ENCODE measurements at regions not wholly inside any gene's neighbourhood (a gene's known extent, or its start where the extent isn't known, plus 50 kb on each side); places are given as distances from the start of the nearest gene placed in this dataset.
A peak's percentile ranks its signal among the peaks of the same experiment; 100 is the strongest.

- peak overlapping the region; percentile 36 for H3K4me3 ChIP-seq (ENCODE audit: low read depth, low read length)
- TF ChIP-seq CTCF (IDR thresholded peaks at IDR 0.05; ENCODE audit: low read depth, low read length): no peak
- DNase-seq (ENCODE audit: low read depth, low spot score): peak; percentile 78
- in situ Hi-C loops (cut with HindIII; ENCODE audit: low sequenced_read_pairs): no loop called here
Observed at GRCh38 chr10:30784897-30785605, 155.5 kb upstream of the LYZL2 start.

- in situ Hi-C loops (cut with HindIII; ENCODE audit: low sequenced_read_pairs): no loop called here
- peak overlapping the region; percentile 36 for H3K4me3 ChIP-seq (ENCODE audit: low read depth, low read length)
- TF ChIP-seq CTCF (IDR thresholded peaks at IDR 0.05; ENCODE audit: low read depth, low read length): no peak
- peak; percentile 72 for DNase-seq (ENCODE audit: low read depth, low spot score)
Observed at GRCh38 chr10:30784524-30784896, 155.0 kb upstream of the LYZL2 start.

GRCh38 chr10:30783939-30784501 is 154.5 kb upstream of the LYZL2 start:
- DNase-seq (ENCODE audit: low read depth, low spot score): peak; percentile 93
- in situ Hi-C loops (cut with HindIII; ENCODE audit: low sequenced_read_pairs): no loop called here
- peak; percentile 96 for TF ChIP-seq CTCF (IDR thresholded peaks at IDR 0.05; ENCODE audit: low read depth, low read length)
- H3K4me3 ChIP-seq (ENCODE audit: low read depth, low read length): peak overlapping the region; percentile 8

- peak; percentile 54 for DNase-seq (ENCODE audit: low read depth, low spot score)
- in situ Hi-C loops (cut with HindIII; ENCODE audit: low sequenced_read_pairs): no loop called here
- no peak overlapping the region for H3K4me3 ChIP-seq (ENCODE audit: low read depth, low read length)
- TF ChIP-seq CTCF (IDR thresholded peaks at IDR 0.05; ENCODE audit: low read depth, low read length): no peak
Observed at GRCh38 chr10:30782537-30783461, 153.2 kb upstream of the LYZL2 start.

- no peak for DNase-seq (ENCODE audit: low read depth, low spot score)
- no peak for TF ChIP-seq CTCF (IDR thresholded peaks at IDR 0.05; ENCODE audit: low read depth, low read length)
Observed at GRCh38 chr10:30782157-30782536, 152.6 kb upstream of the LYZL2 start.

GRCh38 chr10:30781670-30782121 is 152.1 kb upstream of the LYZL2 start:
- no peak for DNase-seq (ENCODE audit: low read depth, low spot score)
- no peak overlapping the region for H3K4me3 ChIP-seq (ENCODE audit: low read depth, low read length)
- TF ChIP-seq CTCF (IDR thresholded peaks at IDR 0.05; ENCODE audit: low read depth, low read length): no peak
- in situ Hi-C loops (cut with HindIII; ENCODE audit: low sequenced_read_pairs): no loop called here

More at GRCh38 chr10:30782157-30782536, 152.6 kb upstream of the LYZL2 start:
- H3K4me3 ChIP-seq (ENCODE audit: low read depth, low read length): no peak overlapping the region
- in situ Hi-C loops (cut with HindIII; ENCODE audit: low sequenced_read_pairs): no loop called here

Measured in astrocyte of the spinal cord (primary cell).